Hepatocyte (in vitro differentiated cells): ENCODE measurements at regions not wholly inside any gene's neighbourhood (a gene's known extent, or its start where the extent isn't known, plus 50 kb on each side); places are given as distances from the start of the nearest gene placed in this dataset.
"Not testable (repeated sequence)": the region's sequence is repeated elsewhere in the genome, so short reads cannot be mapped to it uniquely, and the experiment has no call there.

ENCODE experiments used
- DNase-seq: peaks from one replicate; pipeline ENCODE4 v3.0.0-alpha.2; 2016; ENCODE audit warnings: low spot score
- H2AFZ ChIP-seq: fragments of 200-600 bp; sonication (generic); 2 replicates; pipeline ENCODE4 v1.6.0; 2016; ENCODE audit warnings: antibody characterized with exemption, mild to moderate bottlenecking
- H3K27ac ChIP-seq: fragments of 200-600 bp; sonication (generic); 2 replicates; pipeline ENCODE4 v1.5.1; 2016; ENCODE audit warnings: mild to moderate bottlenecking
- H3K27me3 ChIP-seq: fragments of 200-600 bp; sonication (generic); 2 replicates; pipeline ENCODE4 v1.6.1; 2016
- H3K36me3 ChIP-seq: fragments of 200-600 bp; sonication (generic); replicated peaks from 2 replicates; pipeline ENCODE4 v1.5.1; 2016; ENCODE audit warnings: low read depth; ENCODE audit not compliant: insufficient read depth
- H3K4me1 ChIP-seq: fragments of 200-600 bp; sonication (generic); 2 replicates; pipeline ENCODE4 v1.5.1; 2016; ENCODE audit warnings: mild to moderate bottlenecking, moderate library complexity; ENCODE audit not compliant: insufficient read depth
- H3K4me2 ChIP-seq: fragments of 200-600 bp; sonication (generic); 2 replicates; pipeline ENCODE4 v1.6.0; 2016
- H3K4me3 ChIP-seq: fragments of 200-600 bp; sonication (generic); 2 replicates; pipeline ENCODE4 v1.5.1; 2016; ENCODE audit warnings: mild to moderate bottlenecking
- H3K79me2 ChIP-seq: fragments of 200-600 bp; sonication (generic); 2 replicates; pipeline ENCODE4 v1.6.0; 2017; ENCODE audit warnings: mild to moderate bottlenecking
- H3K9me2 ChIP-seq: fragments of 200-600 bp; sonication (generic); replicated peaks from 2 replicates; pipeline ENCODE4 v1.6.0; 2017; ENCODE audit warnings: mild to moderate bottlenecking; ENCODE audit not compliant: insufficient read depth
- H3K9me3 ChIP-seq: fragments of 200-600 bp; sonication (generic); 2 replicates; pipeline ENCODE4 v1.5.1; 2016; ENCODE audit warnings: low read depth, mild to moderate bottlenecking
- H4K20me1 ChIP-seq: fragments of 200-600 bp; sonication (generic); 2 replicates; pipeline ENCODE4 v1.6.0; 2016; ENCODE audit warnings: mild to moderate bottlenecking; ENCODE audit not compliant: insufficient read depth, poor library complexity, severe bottlenecking
- CTCF ChIP-seq: fragments of 200-600 bp; sonication (generic); IDR thresholded peaks from 2 replicates; pipeline ENCODE4 v1.5.1; 2016; ENCODE audit warnings: antibody characterized with exemption, mild to moderate bottlenecking; ENCODE audit not compliant: poor library complexity
- EZH2 ChIP-seq: fragments of 200-600 bp; sonication (generic); IDR thresholded peaks from 2 replicates; pipeline ENCODE4 v1.6.1; 2016; ENCODE audit warnings: antibody characterized with exemption, mild to moderate bottlenecking, borderline replicate concordance
- EZH2phosphoT487 ChIP-seq: fragments of 200-600 bp; sonication (generic); IDR thresholded peaks from one replicate; pipeline ENCODE4 v1.6.1; 2018; ENCODE audit warnings: antibody characterized with exemption, mild to moderate bottlenecking, low read depth, moderate library complexity; ENCODE audit not compliant: unreplicated experiment, severe bottlenecking
- WGBS: methylation state at CpG from one replicate; pipeline ENCODE4 v1.1.6; 2016; ENCODE audit warnings: low lambda C conversion rate; ENCODE audit errors: missing lambda C conversion rate; 5-methylcytosine and 5-hydroxymethylcytosine counted together

DNA sequence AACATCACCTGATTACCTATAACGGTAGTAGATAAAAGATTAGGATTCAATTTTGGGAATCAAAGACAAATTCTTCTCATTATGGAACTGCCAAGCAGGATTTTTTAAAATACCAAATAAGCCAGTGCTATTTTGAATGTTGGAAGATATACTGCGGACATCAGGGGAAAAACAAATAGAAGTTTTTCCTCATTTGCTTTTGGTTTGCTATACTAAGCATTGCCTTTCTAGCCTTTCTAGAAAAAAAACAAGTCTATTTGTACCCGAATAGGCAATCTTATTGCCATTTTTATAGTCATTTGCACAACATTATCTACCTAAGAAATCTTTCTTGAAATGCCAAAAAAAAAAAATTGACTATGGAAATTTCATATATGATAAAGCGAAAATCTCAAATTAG is 379.5 kb downstream of the CDH10 start:
- WGBS: 64% methylated on average over 4 of the region's 4 CpGs
- no peaks in the 10 kb centered on the region for H3K4me1 ChIP-seq
- no peaks in the 10 kb centered on the region for H3K27me3 ChIP-seq
- no peaks in the 10 kb centered on the region for H3K79me2 ChIP-seq
- H3K4me3 ChIP-seq: no peak overlapping the region
- H3K9me2 ChIP-seq: no peaks in the 10 kb centered on the region
- H3K9me3 ChIP-seq: no peaks in the 10 kb centered on the region
- H2AFZ ChIP-seq: no peak overlapping the region
- H3K36me3 ChIP-seq: no peaks in the 10 kb centered on the region
- no peak for TF ChIP-seq CTCF
- TF ChIP-seq EZH2phosphoT487: no peak
- no peak for TF ChIP-seq EZH2
- no peak for DNase-seq
- no peak overlapping the region for H3K4me2 ChIP-seq
- H3K27ac ChIP-seq: no peak overlapping the region
- no peaks in the 10 kb centered on the region for H4K20me1 ChIP-seq

GRCh38 chr5:24268482-24269056 is 376.2 kb downstream of the CDH10 start:
- Histone ChIP-seq H3K4me2 (no peak overlapping the region), H3K27ac (no peak overlapping the region), H3K27me3 (no peaks in the 10 kb centered on the region), H3K79me2 (no peaks in the 10 kb centered on the region), H3K4me1 (no peaks in the 10 kb centered on the region), H2AFZ (no peak overlapping the region), H3K9me2 (no peaks in the 10 kb centered on the region), H4K20me1 (no peaks in the 10 kb centered on the region), H3K9me3 (no peaks in the 10 kb centered on the region), H3K36me3 (no peaks in the 10 kb centered on the region), H3K4me3 (no peak overlapping the region)
- no peak for TF ChIP-seq CTCF
- TF ChIP-seq EZH2phosphoT487: no peak
- TF ChIP-seq EZH2: no peak
- WGBS: 87% methylated on average over 2 of the region's 2 CpGs
- DNase-seq: no peak

DNA sequence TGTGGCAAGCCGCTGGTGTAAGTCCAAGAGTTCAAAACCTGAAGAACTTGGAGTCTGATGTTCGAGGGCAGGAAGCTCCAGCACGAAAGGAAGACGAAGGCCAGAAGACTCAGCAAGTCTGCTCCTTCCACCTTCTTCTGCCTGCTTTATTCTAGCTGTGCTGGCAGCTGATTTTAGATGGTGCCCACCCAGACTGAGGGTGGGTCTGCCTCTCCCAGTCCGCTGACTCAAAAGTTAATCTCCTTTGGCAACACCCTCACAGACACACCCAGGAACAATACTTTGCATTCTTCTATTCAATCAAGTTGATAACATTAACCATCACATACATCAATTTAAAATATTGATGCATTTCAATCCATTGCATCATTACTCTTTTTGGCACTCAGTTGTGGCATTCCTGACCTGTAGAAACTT is 373.1 kb downstream of the CDH10 start:
- H3K4me3 ChIP-seq, H2AFZ ChIP-seq, DNase-seq, H3K4me1 ChIP-seq, H3K27me3 ChIP-seq, H4K20me1 ChIP-seq, H3K4me2 ChIP-seq, H3K79me2 ChIP-seq, H3K9me2 ChIP-seq, H3K36me3 ChIP-seq, H3K27ac ChIP-seq, H3K9me3 ChIP-seq: not testable (repeated sequence)
- WGBS: 92% methylated on average over 5 of the region's 5 CpGs

GRCh38 chr5:24272741-24273140 is 372.0 kb downstream of the CDH10 start:
- no peaks in the 10 kb centered on the region for H3K4me1 ChIP-seq
- no peaks in the 10 kb centered on the region for H3K79me2 ChIP-seq
- no peaks in the 10 kb centered on the region for H3K27me3 ChIP-seq
- H3K36me3 ChIP-seq: no peaks in the 10 kb centered on the region
- H4K20me1 ChIP-seq: no peaks in the 10 kb centered on the region
- no peak for DNase-seq
- no peak overlapping the region for H3K27ac ChIP-seq
- no peak overlapping the region for H3K4me2 ChIP-seq
- no peak overlapping the region for H2AFZ ChIP-seq
- no peak overlapping the region for H3K4me3 ChIP-seq
- 88% methylated on average over 7 of the region's 7 CpGs for WGBS
- H3K9me2 ChIP-seq: no peaks in the 10 kb centered on the region
- no peak for TF ChIP-seq EZH2phosphoT487
- no peak for TF ChIP-seq EZH2
- no peak for TF ChIP-seq CTCF
- H3K9me3 ChIP-seq: no peaks in the 10 kb centered on the region
